Activated CD8-positive, alpha-beta T cell treated with anti-CD3 and anti-CD28 coated beads for 36 hours (primary cell): ENCODE measurements at regions not wholly inside any gene's neighbourhood (a gene's known extent, or its start where the extent isn't known, plus 50 kb on each side); places are given as distances from the start of the nearest gene placed in this dataset.

Experiments
- ATAC-seq: fragments of 200-7000 bp; cut with Tn5 transposase; one replicate; pipeline ENCODE4 v1.10.0; 2021; ENCODE audit warnings: mild to moderate bottlenecking, moderate library complexity
- CTCF ChIA-PET: fragments of 350-600 bp; sonication (Branson Sonifier 250); formaldehyde crosslinking; loops from one replicate; lab custom pipeline; 2021; ENCODE audit warnings: antibody characterized with exemption; lab: Charles Lee
- POLR2A ChIA-PET: fragments of 350-600 bp; sonication (Branson Sonifier 250); formaldehyde crosslinking; loops from one replicate; lab custom pipeline; 2021; ENCODE audit warnings: antibody characterized with exemption; lab: Charles Lee
- DNase-seq: peaks from one replicate; pipeline ENCODE4 v3.0.0-alpha.2; 2020
- H3K27ac Mint-ChIP-seq: one replicate; pipeline ENCODE4 v1.8.0; 2021; ENCODE audit warnings: mild to moderate bottlenecking, mixed read lengths
- H3K27me3 Mint-ChIP-seq: one replicate; pipeline ENCODE4 v1.8.0; 2021; ENCODE audit warnings: mixed read lengths
- H3K36me3 Mint-ChIP-seq: one replicate; pipeline ENCODE4 v1.8.0; 2021; ENCODE audit warnings: low read depth, mixed read lengths
- H3K4me1 Mint-ChIP-seq: one replicate; pipeline ENCODE4 v1.8.0; 2021; ENCODE audit warnings: low read depth, mixed read lengths
- H3K4me3 Mint-ChIP-seq: one replicate; pipeline ENCODE4 v1.8.0; 2021; ENCODE audit warnings: mild to moderate bottlenecking, moderate library complexity, mixed read lengths
- H3K9me3 Mint-ChIP-seq: one replicate; pipeline ENCODE4 v1.8.0; 2021; ENCODE audit warnings: mixed read lengths
- CTCF ChIP-seq: fragments of 200-600 bp; IDR thresholded peaks from one replicate; pipeline ENCODE4 v1.8.0; 2022; ENCODE audit warnings: antibody characterized with exemption, mild to moderate bottlenecking
- intact Hi-C: fragments of 100-400 bp; cut with micrococcal nuclease; formaldehyde crosslinking; loops from one replicate; pipeline ENCODE4 v1.10.0; 2022

GRCh38 chr2:22697054-22697788 lies 687.8 kb upstream of the KLHL29 start:
- DNase-seq (no peak), ATAC-seq (no peak)
- no peak overlapping the region for H3K27ac Mint-ChIP-seq
- CTCF ChIA-PET, result no interaction called here
- no peaks in the 10 kb centered on the region for H3K36me3 Mint-ChIP-seq
- POLR2A ChIA-PET, result no interaction called here
- no peaks in the 10 kb centered on the region for H3K27me3 Mint-ChIP-seq
- no peak for TF ChIP-seq CTCF
- no peaks in the 10 kb centered on the region for H3K9me3 Mint-ChIP-seq
- H3K4me3 Mint-ChIP-seq, result no peak overlapping the region
- intact Hi-C loops, result no loop called here
- H3K4me1 Mint-ChIP-seq, result no peaks in the 10 kb centered on the region

GRCh38 chr2:22701561-22702160 lies 683.3 kb upstream of the KLHL29 start:
- Mint-ChIP-seq H3K27ac (no peak overlapping the region), H3K36me3 (no peaks in the 10 kb centered on the region), H3K27me3 (no peaks in the 10 kb centered on the region), H3K9me3 (peaks cover 2% of the 10 kb centered on the region), H3K4me1 (no peaks in the 10 kb centered on the region), H3K4me3 (no peak overlapping the region)
- ATAC-seq, result no peak
- POLR2A ChIA-PET, result no interaction called here
- no peak for TF ChIP-seq CTCF
- intact Hi-C loops, result no loop called here
- CTCF ChIA-PET, result no interaction called here
- DNase-seq, result no peak

- no peak for TF ChIP-seq CTCF
- POLR2A ChIA-PET, result no interaction called here
- Mint-ChIP-seq H3K27me3 (no peaks in the 10 kb centered on the region), H3K9me3 (peaks cover 5% of the 10 kb centered on the region), H3K27ac (no peak overlapping the region), H3K4me3 (no peak overlapping the region), H3K36me3 (no peaks in the 10 kb centered on the region), H3K4me1 (no peaks in the 10 kb centered on the region)
- ATAC-seq (no peak), DNase-seq (no peak)
- CTCF ChIA-PET, result no interaction called here
- intact Hi-C loops, result no loop called here
These were observed 681.6 kb upstream of the KLHL29 start for GRCh38 chr2:22703286-22703920.

GRCh38 chr2:22719396-22719795 lies 665.6 kb upstream of the KLHL29 start:
- Mint-ChIP-seq H3K27ac (no peak overlapping the region), H3K4me1 (no peaks in the 10 kb centered on the region), H3K36me3 (no peaks in the 10 kb centered on the region), H3K27me3 (no peaks in the 10 kb centered on the region), H3K9me3 (peaks cover 8% of the 10 kb centered on the region), H3K4me3 (no peak overlapping the region)
- CTCF ChIA-PET, result no interaction called here
- TF ChIP-seq CTCF, result no peak
- POLR2A ChIA-PET, result no interaction called here
- intact Hi-C loops, result no loop called here
- DNase-seq (no peak), ATAC-seq (no peak)

- intact Hi-C loops, result no loop called here
- TF ChIP-seq CTCF, result no peak
- POLR2A ChIA-PET, result no interaction called here
- H3K36me3 Mint-ChIP-seq, result no peaks in the 10 kb centered on the region
- no peaks in the 10 kb centered on the region for H3K4me1 Mint-ChIP-seq
- peaks cover 11% of the 10 kb centered on the region for H3K9me3 Mint-ChIP-seq
- no peak for DNase-seq
- no peak for ATAC-seq
- H3K4me3 Mint-ChIP-seq, result no peak overlapping the region
- H3K27ac Mint-ChIP-seq, result no peak overlapping the region
- H3K27me3 Mint-ChIP-seq, result no peaks in the 10 kb centered on the region
- CTCF ChIA-PET, result no interaction called here
These were observed 655.5 kb upstream of the KLHL29 start for GRCh38 chr2:22729466-22729865.
